Tibial nerve (tissue), 4 donors: ENCODE measurements at regions not wholly inside any gene's neighbourhood (a gene's known extent, or its start where the extent isn't known, plus 50 kb on each side); places are given as distances from the start of the nearest gene placed in this dataset.

Experiments used
- CTCF ChIP-seq, 5 experiments: fragments of 200-600 bp in 3 of 5; fragments of 450-650 bp in 2 of 5; sonication (generic) in 3 of 5; IDR thresholded peaks; one replicate each; pipeline ENCODE4 v1.5.1; 2016 to 2019; ENCODE audit warnings: antibody characterized with exemption in 5 of 5, mild to moderate bottlenecking in 3 of 5, moderate library complexity in 2 of 5
- EP300 ChIP-seq, 2 donors: sonication (generic); formaldehyde crosslinking; IDR thresholded peaks; one replicate each; pipeline ENCODE4 v1.6.1; 2017; ENCODE audit warnings: antibody characterized with exemption in 2 of 2, mild to moderate bottlenecking in 1 of 2
- POLR2A ChIP-seq, 2 donors: fragments of 450-650 bp; IDR thresholded peaks; one replicate each; pipeline ENCODE4 v1.6.1; 2017; ENCODE audit warnings: antibody characterized with exemption in 2 of 2, mild to moderate bottlenecking in 2 of 2, moderate library complexity in 2 of 2

GRCh38 chr2:199070322-199070949, 387.3 kb downstream of the SATB2 start:
- TF ChIP-seq CTCF (IDR thresholded peaks at IDR 0.05) (no peak), POLR2A (IDR thresholded peaks at IDR 0.05) (no peak), EP300 (IDR thresholded peaks at IDR 0.05) (no peak)
